ENCODE measurements at regions not wholly inside any gene's neighbourhood (a gene's known extent, or its start where the extent isn't known, plus 50 kb on each side); places are given as distances from the start of the nearest gene placed in this dataset.

GRCh38 chr5:3269395-3270169, 326.1 kb upstream of the IRX1 start:
- TF ChIP-seq CTCF (conservative IDR thresholded peaks at IDR 0.05): no peak
- no peak for TF ChIP-seq EZH2 (IDR thresholded peaks at IDR 0.05; ENCODE audit: low read depth)
